Amniotic epithelial cell (primary cell): ENCODE measurements at regions not wholly inside any gene's neighbourhood (a gene's known extent, or its start where the extent isn't known, plus 50 kb on each side); places are given as distances from the start of the nearest gene placed in this dataset.

Source experiments
- DNase-seq: peaks from one replicate; pipeline ENCODE4 v3.0.0-alpha.2; 2010; ENCODE audit warnings: low read depth

- DNase-seq: no peak
These were observed 58.3 kb upstream of the LYST start for GRCh38 chr1:235925016-235925415.

- no peak for DNase-seq
These were observed 56.8 kb upstream of the LYST start for GRCh38 chr1:235923466-235924021.

DNA sequence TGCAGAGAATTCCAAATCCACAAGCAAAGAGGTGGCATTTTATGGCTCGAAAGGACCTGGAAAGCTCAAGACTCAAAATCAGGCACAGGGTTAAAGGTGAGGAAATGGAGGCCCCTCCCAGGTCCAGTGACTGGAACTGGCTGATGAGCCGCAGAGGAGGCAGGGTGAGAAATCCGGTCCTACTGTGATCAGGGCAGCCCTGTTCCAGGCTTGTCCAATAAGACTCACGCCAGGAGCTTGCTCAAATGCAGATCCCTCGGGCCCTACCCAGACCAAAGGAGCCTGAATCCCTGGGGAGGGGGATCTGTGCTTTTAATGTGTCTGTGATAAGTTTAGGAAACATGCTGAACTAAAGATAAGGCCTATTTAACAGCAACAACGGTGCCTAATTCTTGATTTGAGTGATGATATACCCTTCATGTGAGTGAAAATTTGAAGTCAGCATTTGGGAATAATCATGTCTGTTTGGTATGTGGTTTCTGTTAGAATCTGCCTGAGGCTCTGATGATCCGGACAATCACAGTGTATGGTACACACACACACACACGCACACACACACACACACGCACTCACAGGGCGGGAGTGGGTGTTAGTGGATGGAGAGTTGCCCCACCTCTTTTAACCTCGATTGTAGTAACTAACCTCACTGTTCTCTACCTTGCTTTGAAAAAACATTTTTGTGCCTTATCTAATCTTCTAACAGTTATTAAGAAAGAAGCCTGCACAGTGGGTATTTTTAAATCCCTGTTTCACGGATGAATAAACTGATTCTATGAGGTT lies 54.1 kb upstream of the LYST start:
- DNase-seq: peak; percentile 63

GRCh38 chr1:235919833-235920441 lies 53.2 kb upstream of the LYST start:
- DNase-seq: peak; percentile 66

DNA sequence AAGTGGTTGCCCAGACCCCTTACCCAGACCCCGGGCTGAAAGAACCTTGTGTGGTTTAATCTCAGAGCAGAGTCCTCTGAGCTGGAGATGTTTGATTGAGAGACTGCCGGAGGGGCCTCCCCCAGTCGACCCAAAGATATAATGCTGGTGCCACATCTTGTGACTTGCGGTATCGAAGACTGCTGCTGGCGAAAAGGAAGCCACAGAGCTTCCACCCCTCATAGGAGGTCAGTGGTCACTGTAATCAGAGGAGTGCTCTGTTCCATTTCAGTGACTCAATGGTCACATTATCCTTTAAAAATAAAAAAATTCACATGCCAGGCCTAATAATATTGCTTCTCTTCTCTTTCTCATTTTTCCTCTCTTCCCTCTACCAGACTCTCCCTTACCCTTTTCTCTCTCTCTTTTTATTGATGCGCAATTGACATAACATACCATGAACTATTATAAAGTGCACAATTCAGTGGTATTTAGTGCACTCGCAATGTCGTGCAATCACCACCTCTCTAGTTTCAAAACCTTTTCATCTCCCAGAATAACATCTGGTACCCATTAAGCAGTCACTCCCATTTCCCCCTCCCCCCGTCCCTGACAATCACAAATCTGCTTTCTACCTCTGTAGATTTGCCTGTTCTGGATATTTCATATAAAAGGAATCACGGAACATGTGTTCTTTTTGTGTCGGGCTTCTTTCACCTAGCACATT lies 52.6 kb upstream of the LYST start:
- DNase-seq: no peak

- DNase-seq: no peak
These were observed 51.8 kb upstream of the LYST start for GRCh38 chr1:235918465-235918864.

DNA sequence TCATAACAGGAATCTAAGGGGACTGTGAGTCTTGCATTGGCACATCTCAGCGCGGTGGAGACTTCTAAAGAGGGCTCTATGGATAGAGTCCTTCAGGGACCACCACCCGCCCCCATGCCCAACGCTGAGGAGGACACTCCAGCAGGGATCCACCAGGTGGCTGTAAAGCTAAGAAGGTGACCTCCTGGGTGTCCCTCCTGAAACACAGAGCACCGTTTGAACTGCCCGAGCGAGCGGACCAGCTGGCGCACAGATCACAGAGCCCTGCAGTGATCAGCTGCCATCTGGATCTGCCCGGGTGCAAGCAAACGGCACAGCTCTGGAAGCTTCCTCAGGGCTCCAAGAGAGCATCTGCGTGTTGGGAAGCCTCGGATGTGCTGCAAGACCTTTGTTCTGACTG lies 51.3 kb upstream of the LYST start:
- DNase-seq: no peak

GRCh38 chr1:235917267-235917811 lies 50.6 kb upstream of the LYST start:
- DNase-seq: peak; percentile 99
